Esophagus muscularis mucosa (tissue), 3 donors: ENCODE measurements at regions not wholly inside any gene's neighbourhood (a gene's known extent, or its start where the extent isn't known, plus 50 kb on each side); places are given as distances from the start of the nearest gene placed in this dataset.

Experiments
- POLR2AphosphoS5 ChIP-seq, 2 donors: sonication (generic); formaldehyde crosslinking; IDR thresholded peaks; one replicate each; pipeline ENCODE4 v1.6.1; 2017; ENCODE audit warnings: antibody characterized with exemption in 2 of 2
- TF ChIP-seq, protein P1 (sequence below), 3 experiments: fragments of 200-600 bp in 2 of 3; fragments of 450-650 bp in 1 of 3; sonication (generic) in 2 of 3; IDR thresholded peaks; one replicate each; pipeline ENCODE4 v1.5.1; 2017 to 2019; ENCODE audit warnings: antibody characterized with exemption in 3 of 3, mild to moderate bottlenecking in 2 of 3, moderate library complexity in 1 of 3

DNA sequence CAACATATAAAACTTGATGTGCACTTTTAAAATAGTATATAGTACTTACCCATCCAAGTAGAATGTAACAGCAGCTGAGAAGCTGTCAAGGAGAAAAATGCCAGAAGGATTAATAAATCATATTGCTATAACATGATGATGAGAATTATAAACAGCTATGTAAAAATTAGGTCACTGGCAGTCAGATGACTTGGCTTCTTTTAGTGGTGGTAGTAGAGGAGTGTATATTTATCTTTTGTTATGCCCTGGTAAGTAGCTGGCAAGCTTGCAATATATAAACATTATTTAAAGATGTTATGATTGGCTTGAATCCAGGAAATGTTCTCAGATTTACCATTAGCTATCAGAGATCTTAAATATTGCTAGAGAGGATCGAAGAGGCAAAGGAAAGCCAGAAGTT is 471.0 kb upstream of the MGAT4C start:
- TF ChIP-seq POLR2AphosphoS5 (IDR thresholded peaks at IDR 0.05) = no peak
- TF ChIP-seq, protein P1, sequence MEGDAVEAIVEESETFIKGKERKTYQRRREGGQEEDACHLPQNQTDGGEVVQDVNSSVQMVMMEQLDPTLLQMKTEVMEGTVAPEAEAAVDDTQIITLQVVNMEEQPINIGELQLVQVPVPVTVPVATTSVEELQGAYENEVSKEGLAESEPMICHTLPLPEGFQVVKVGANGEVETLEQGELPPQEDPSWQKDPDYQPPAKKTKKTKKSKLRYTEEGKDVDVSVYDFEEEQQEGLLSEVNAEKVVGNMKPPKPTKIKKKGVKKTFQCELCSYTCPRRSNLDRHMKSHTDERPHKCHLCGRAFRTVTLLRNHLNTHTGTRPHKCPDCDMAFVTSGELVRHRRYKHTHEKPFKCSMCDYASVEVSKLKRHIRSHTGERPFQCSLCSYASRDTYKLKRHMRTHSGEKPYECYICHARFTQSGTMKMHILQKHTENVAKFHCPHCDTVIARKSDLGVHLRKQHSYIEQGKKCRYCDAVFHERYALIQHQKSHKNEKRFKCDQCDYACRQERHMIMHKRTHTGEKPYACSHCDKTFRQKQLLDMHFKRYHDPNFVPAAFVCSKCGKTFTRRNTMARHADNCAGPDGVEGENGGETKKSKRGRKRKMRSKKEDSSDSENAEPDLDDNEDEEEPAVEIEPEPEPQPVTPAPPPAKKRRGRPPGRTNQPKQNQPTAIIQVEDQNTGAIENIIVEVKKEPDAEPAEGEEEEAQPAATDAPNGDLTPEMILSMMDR (IDR thresholded peaks at IDR 0.05) = no peak
